PC-3 (cell line): ENCODE measurements at regions not wholly inside any gene's neighbourhood (a gene's known extent, or its start where the extent isn't known, plus 50 kb on each side); places are given as distances from the start of the nearest gene placed in this dataset.

Experiments used
- EZH2 ChIP-seq: fragments of 300-600 bp; sonication (generic); IDR thresholded peaks from one replicate; pipeline ENCODE4 v1.6.1; 2017; ENCODE audit warnings: antibody characterized with exemption, mild to moderate bottlenecking, low read length; ENCODE audit not compliant: unreplicated experiment
- EZH2phosphoT487 ChIP-seq: fragments of 300-600 bp; sonication (generic); IDR thresholded peaks from 2 replicates; pipeline ENCODE4 v1.6.1; 2018; ENCODE audit warnings: mild to moderate bottlenecking, antibody characterized with exemption, low read length, borderline replicate concordance
- TF ChIP-seq, protein P1 (sequence below): fragments of 300-600 bp; sonication (generic); conservative IDR thresholded peaks from 2 replicates; pipeline ENCODE4 v1.5.1; 2017; ENCODE audit warnings: antibody characterized with exemption, low read depth, mild to moderate bottlenecking, low read length

DNA sequence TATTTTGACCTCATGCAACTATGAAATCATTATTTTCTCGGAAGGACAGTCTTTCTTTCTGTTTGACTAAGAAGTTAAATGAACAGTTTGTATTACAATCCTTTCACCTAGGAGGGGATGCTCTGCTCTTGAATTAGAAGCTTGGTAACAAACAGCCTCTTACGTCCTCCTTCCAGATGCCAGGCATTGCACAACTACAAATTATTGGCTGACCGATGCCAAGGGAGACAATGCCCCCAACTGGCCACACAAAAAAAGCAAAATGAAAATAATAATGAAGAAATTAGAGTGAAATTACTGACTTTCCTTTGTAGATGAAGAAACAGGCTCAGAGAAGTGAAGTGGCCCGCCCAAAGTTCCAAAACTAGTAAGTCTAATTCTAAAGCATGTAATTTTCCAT lies 177.9 kb downstream of the CYRIA start:
- TF ChIP-seq, protein P1, sequence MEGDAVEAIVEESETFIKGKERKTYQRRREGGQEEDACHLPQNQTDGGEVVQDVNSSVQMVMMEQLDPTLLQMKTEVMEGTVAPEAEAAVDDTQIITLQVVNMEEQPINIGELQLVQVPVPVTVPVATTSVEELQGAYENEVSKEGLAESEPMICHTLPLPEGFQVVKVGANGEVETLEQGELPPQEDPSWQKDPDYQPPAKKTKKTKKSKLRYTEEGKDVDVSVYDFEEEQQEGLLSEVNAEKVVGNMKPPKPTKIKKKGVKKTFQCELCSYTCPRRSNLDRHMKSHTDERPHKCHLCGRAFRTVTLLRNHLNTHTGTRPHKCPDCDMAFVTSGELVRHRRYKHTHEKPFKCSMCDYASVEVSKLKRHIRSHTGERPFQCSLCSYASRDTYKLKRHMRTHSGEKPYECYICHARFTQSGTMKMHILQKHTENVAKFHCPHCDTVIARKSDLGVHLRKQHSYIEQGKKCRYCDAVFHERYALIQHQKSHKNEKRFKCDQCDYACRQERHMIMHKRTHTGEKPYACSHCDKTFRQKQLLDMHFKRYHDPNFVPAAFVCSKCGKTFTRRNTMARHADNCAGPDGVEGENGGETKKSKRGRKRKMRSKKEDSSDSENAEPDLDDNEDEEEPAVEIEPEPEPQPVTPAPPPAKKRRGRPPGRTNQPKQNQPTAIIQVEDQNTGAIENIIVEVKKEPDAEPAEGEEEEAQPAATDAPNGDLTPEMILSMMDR, result peak; percentile 42; the same call in 1 of the 2 replicates
- TF ChIP-seq EZH2 (no peak), EZH2phosphoT487 (no peak)
